H9 (cell line): ENCODE measurements at regions not wholly inside any gene's neighbourhood (a gene's known extent, or its start where the extent isn't known, plus 50 kb on each side); places are given as distances from the start of the nearest gene placed in this dataset.
A peak's percentile ranks its signal among the peaks of the same experiment; 100 is the strongest.

Source experiments
- DNase-seq: peaks from one replicate; pipeline ENCODE4 v3.0.0-alpha.2; 2017
- H2AFZ ChIP-seq: one replicate; pipeline ENCODE4 v1.6.1; 2013; ENCODE audit warnings: mild to moderate bottlenecking, low read length, control low read depth, moderate library complexity
- H2AK5ac ChIP-seq: 2 replicates; pipeline ENCODE4 v1.6.1; 2013; ENCODE audit warnings: low read length, control low read depth, mixed read lengths; ENCODE audit not compliant: insufficient read length
- H2BK120ac ChIP-seq: one replicate; pipeline ENCODE4 v1.6.1; 2013; ENCODE audit warnings: low read depth, mild to moderate bottlenecking, low read length, control low read depth, inconsistent platforms; ENCODE audit not compliant: poor library complexity, severe bottlenecking
- H2BK12ac ChIP-seq: 2 replicates; pipeline ENCODE4 v1.6.1; 2013; ENCODE audit warnings: low read length, control low read depth, mixed read lengths, low read depth; ENCODE audit not compliant: insufficient read length
- H2BK15ac ChIP-seq: 2 replicates; pipeline ENCODE4 v1.6.1; 2013; ENCODE audit warnings: low read depth, low read length, control low read depth
- H2BK20ac ChIP-seq: one replicate; pipeline ENCODE4 v1.6.1; 2013; ENCODE audit warnings: low read depth, mild to moderate bottlenecking, low read length, control low read depth, inconsistent platforms; ENCODE audit not compliant: poor library complexity, severe bottlenecking
- H2BK5ac ChIP-seq: 2 replicates; pipeline ENCODE4 v1.6.1; 2013; ENCODE audit warnings: low read length, control low read depth, mixed read lengths; ENCODE audit not compliant: insufficient read length
- H3K14ac ChIP-seq: 2 replicates; pipeline ENCODE4 v1.6.1; 2013; ENCODE audit warnings: low read length, control low read depth; ENCODE audit not compliant: insufficient read depth
- H3K18ac ChIP-seq: 2 replicates; pipeline ENCODE4 v1.6.1; 2013; ENCODE audit warnings: low read depth, mild to moderate bottlenecking, mixed read lengths, low read length, control low read depth; ENCODE audit not compliant: insufficient read length
- H3K23ac ChIP-seq: 2 replicates; pipeline ENCODE4 v1.6.1; 2013; ENCODE audit warnings: low read length, control low read depth, mixed read lengths, low read depth; ENCODE audit not compliant: insufficient read length
- H3K23me2 ChIP-seq: 2 replicates; pipeline ENCODE4 v1.6.1; 2013; ENCODE audit warnings: low read depth, mild to moderate bottlenecking, mixed read lengths, low read length, control low read depth; ENCODE audit not compliant: insufficient read length, poor library complexity, severe bottlenecking
- H3K27ac ChIP-seq: 2 replicates; pipeline ENCODE4 v1.5.1; 2013; ENCODE audit warnings: low read length, control low read depth, mixed read lengths, low read depth; ENCODE audit not compliant: insufficient read length
- H3K27me3 ChIP-seq: 2 replicates; pipeline ENCODE4 v1.6.1; 2013; ENCODE audit warnings: low read length, control low read depth, inconsistent platforms; ENCODE audit not compliant: insufficient read depth
- H3K4ac ChIP-seq: 2 replicates; pipeline ENCODE4 v1.6.1; 2013; ENCODE audit warnings: low read depth, mild to moderate bottlenecking, control low read depth, inconsistent platforms, low read length, moderate library complexity
- H3K4me1 ChIP-seq: 2 replicates; pipeline ENCODE4 v1.6.1; 2013; ENCODE audit warnings: low read length, control low read depth, inconsistent platforms; ENCODE audit not compliant: insufficient read depth
- H3K4me2 ChIP-seq: 2 replicates; pipeline ENCODE4 v1.6.1; 2013; ENCODE audit warnings: low read length, control low read depth, mixed read lengths; ENCODE audit not compliant: insufficient read length, insufficient read depth
- H3K56ac ChIP-seq: 2 replicates; pipeline ENCODE4 v1.6.1; 2013; ENCODE audit warnings: low read depth, mild to moderate bottlenecking, mixed read lengths, low read length, control low read depth; ENCODE audit not compliant: insufficient read length
- H3K79me1 ChIP-seq: 2 replicates; pipeline ENCODE4 v1.6.1; 2013; ENCODE audit warnings: low read depth, mild to moderate bottlenecking, moderate library complexity, low read length, control low read depth, inconsistent platforms; ENCODE audit not compliant: insufficient read depth, poor library complexity, severe bottlenecking
- H3K79me2 ChIP-seq: 2 replicates; pipeline ENCODE4 v1.6.1; 2013; ENCODE audit warnings: low read length, control low read depth, inconsistent platforms; ENCODE audit not compliant: insufficient read depth
- H3K9ac ChIP-seq: 2 replicates; pipeline ENCODE4 v1.6.1; 2013; ENCODE audit warnings: low read length, control low read depth, mixed read lengths; ENCODE audit not compliant: insufficient read length; ENCODE audit errors: extremely low read depth
- H3K9me3 ChIP-seq: one replicate; pipeline ENCODE4 v1.6.1; 2013; ENCODE audit warnings: low read depth, low read length, inconsistent platforms; ENCODE audit not compliant: control insufficient read depth
- H3T11ph ChIP-seq: one replicate; pipeline ENCODE4 v1.6.1; 2013; ENCODE audit warnings: mild to moderate bottlenecking, low read length, control low read depth, inconsistent platforms
- H4K20me1 ChIP-seq: one replicate; pipeline ENCODE4 v1.6.1; 2013; ENCODE audit not compliant: control insufficient read depth, insufficient read length, insufficient read depth
- H4K5ac ChIP-seq: 2 replicates; pipeline ENCODE4 v1.6.1; 2013; ENCODE audit warnings: low read depth, mild to moderate bottlenecking, mixed read lengths, low read length, control low read depth; ENCODE audit not compliant: insufficient read length
- H4K8ac ChIP-seq: replicated peaks from 2 replicates; pipeline ENCODE4 v1.6.1; 2013; ENCODE audit warnings: low read length, control low read depth, mixed read lengths, low read depth; ENCODE audit not compliant: insufficient read length
- H4K91ac ChIP-seq: 2 replicates; pipeline ENCODE4 v1.6.1; 2013; ENCODE audit warnings: low read depth, mild to moderate bottlenecking, moderate library complexity, mixed read lengths, low read length, control low read depth; ENCODE audit not compliant: insufficient read length
- H3K27ac Mint-ChIP-seq, 3 experiments: 2 replicates in 2 of 3; 3 replicates in 1 of 3; pipeline ENCODE4 v1.8.0; 2020 to 2021; ENCODE audit warnings: mixed read lengths in 3 of 3, mild to moderate bottlenecking in 1 of 3, moderate library complexity in 1 of 3
- H3K27me3 Mint-ChIP-seq: 2 replicates; pipeline ENCODE4 v1.8.0; 2021; ENCODE audit warnings: low read depth, mild to moderate bottlenecking, moderate library complexity, mixed read lengths
- H3K36me3 Mint-ChIP-seq, 3 experiments: 2 replicates in 2 of 3; 3 replicates in 1 of 3; pipeline ENCODE4 v1.8.0; 2020 to 2021; ENCODE audit warnings: low read depth in 3 of 3, mixed read lengths in 3 of 3; ENCODE audit not compliant: insufficient read depth in 1 of 3
- H3K4me1 Mint-ChIP-seq, 2 experiments: 2 replicates each; pipeline ENCODE4 v1.8.0; 2020; ENCODE audit warnings: mixed read lengths in 2 of 2
- H3K4me3 Mint-ChIP-seq, 2 experiments: 2 replicates in 1 of 2; 3 replicates in 1 of 2; pipeline ENCODE4 v1.8.0; 2020 to 2021; ENCODE audit warnings: mild to moderate bottlenecking in 2 of 2, mixed read lengths in 2 of 2, moderate library complexity in 1 of 2
- H3K9me3 Mint-ChIP-seq, 2 experiments: 2 replicates in 1 of 2; 3 replicates in 1 of 2; pipeline ENCODE4 v1.8.0; 2020; ENCODE audit warnings: mild to moderate bottlenecking in 2 of 2, mixed read lengths in 2 of 2, moderate library complexity in 1 of 2
- WGBS: extraction: QIAGEN DNeasy Blood & Tissue Kit; methylation state at CpG from one replicate; pipeline ENCODE4 v1.1.7; 2013; ENCODE audit warnings: missing lambda C conversion rate, low lambda C conversion rate, mixed read lengths; ENCODE audit not compliant: insufficient read length; ENCODE audit errors: extremely low coverage; 5-methylcytosine and 5-hydroxymethylcytosine counted together
- TF ChIP-seq, protein P1 (sequence below): fragments of 200-600 bp; sonication (generic); conservative IDR thresholded peaks from 3 replicates; pipeline ENCODE4 v1.8.0; 2021; ENCODE audit warnings: antibody characterized with exemption, mild to moderate bottlenecking

DNA sequence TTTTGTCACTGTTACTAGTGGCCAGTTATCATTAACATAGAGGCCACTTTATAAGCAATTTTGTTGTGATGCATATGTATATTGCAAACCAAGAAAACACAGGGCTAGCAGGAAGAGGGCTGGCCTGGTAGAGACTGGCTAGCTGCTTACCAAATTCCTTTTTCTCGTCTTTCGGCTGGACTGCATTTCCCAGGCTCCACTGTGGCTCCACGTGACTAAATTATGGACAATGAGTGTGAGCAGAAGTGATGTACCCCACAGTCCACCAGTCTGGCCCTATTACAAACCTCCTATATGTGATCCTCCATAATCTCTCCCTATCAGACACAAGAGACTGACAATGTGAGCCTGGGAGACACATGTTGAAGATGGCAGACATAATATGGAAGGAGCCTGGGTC, 257.0 kb downstream of the MFSD1 start:
- Mint-ChIP-seq H3K36me3 (no peaks in the 10 kb centered on the region), H3K27ac (no peak overlapping the region), H3K4me3 (no peak overlapping the region), H3K4me1 (peaks cover 12% of the 10 kb centered on the region in 2 experiments), H3K9me3 (no peaks in the 10 kb centered on the region), H3K27me3 (no peaks in the 10 kb centered on the region; the same call in 1 of the 2 replicates)
- Histone ChIP-seq H3K79me2 (no peaks in the 10 kb centered on the region), H3K18ac (no peak overlapping the region), H3K56ac (no peak overlapping the region), H3K9me3 (no peaks in the 10 kb centered on the region), H3K79me1 (no peaks in the 10 kb centered on the region), H3K4ac (no peak overlapping the region), H3K14ac (no peak overlapping the region), H3K23ac (no peak overlapping the region), H2AK5ac (no peak overlapping the region), H2AFZ (peak overlapping the region; percentile 52), H2BK20ac (no peak overlapping the region), H3K27me3 (no peaks in the 10 kb centered on the region), H4K8ac (no peak overlapping the region), H4K91ac (no peak overlapping the region), H2BK12ac (no peak overlapping the region), H2BK15ac (no peak overlapping the region), H3K4me1 (no peaks in the 10 kb centered on the region), H3K27ac (no peak overlapping the region), H3K23me2 (no peaks in the 10 kb centered on the region), H3K4me2 (no peak overlapping the region), H2BK120ac (no peak overlapping the region), H4K20me1 (no peaks in the 10 kb centered on the region), H4K5ac (no peak overlapping the region), H3K9ac (no peak overlapping the region), H2BK5ac (no peak overlapping the region), H3T11ph (no peak overlapping the region)
- WGBS, result no CpG with 5 or more reads among the region's 3 CpGs
- no peak for DNase-seq
- TF ChIP-seq, protein P1, sequence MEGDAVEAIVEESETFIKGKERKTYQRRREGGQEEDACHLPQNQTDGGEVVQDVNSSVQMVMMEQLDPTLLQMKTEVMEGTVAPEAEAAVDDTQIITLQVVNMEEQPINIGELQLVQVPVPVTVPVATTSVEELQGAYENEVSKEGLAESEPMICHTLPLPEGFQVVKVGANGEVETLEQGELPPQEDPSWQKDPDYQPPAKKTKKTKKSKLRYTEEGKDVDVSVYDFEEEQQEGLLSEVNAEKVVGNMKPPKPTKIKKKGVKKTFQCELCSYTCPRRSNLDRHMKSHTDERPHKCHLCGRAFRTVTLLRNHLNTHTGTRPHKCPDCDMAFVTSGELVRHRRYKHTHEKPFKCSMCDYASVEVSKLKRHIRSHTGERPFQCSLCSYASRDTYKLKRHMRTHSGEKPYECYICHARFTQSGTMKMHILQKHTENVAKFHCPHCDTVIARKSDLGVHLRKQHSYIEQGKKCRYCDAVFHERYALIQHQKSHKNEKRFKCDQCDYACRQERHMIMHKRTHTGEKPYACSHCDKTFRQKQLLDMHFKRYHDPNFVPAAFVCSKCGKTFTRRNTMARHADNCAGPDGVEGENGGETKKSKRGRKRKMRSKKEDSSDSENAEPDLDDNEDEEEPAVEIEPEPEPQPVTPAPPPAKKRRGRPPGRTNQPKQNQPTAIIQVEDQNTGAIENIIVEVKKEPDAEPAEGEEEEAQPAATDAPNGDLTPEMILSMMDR, result no peak
